Vagina (tissue), 2 donors: ENCODE measurements at regions not wholly inside any gene's neighbourhood (a gene's known extent, or its start where the extent isn't known, plus 50 kb on each side); places are given as distances from the start of the nearest gene placed in this dataset.

Source experiments
- CTCF ChIP-seq, 3 experiments: fragments of 450-650 bp in 2 of 3; fragments of 200-600 bp in 1 of 3; sonication (generic) in 1 of 3; IDR thresholded peaks; one replicate each; pipeline ENCODE4 v1.5.1; 2017 to 2019; ENCODE audit warnings: antibody characterized with exemption in 3 of 3, mild to moderate bottlenecking in 2 of 3, moderate library complexity in 2 of 3
- POLR2A ChIP-seq, 2 donors: fragments of 450-650 bp; IDR thresholded peaks; one replicate each; pipeline ENCODE4 v1.6.1; 2017; ENCODE audit warnings: antibody characterized with exemption in 2 of 2, mild to moderate bottlenecking in 2 of 2, moderate library complexity in 2 of 2
- POLR2AphosphoS5 ChIP-seq, 2 donors: sonication (generic); formaldehyde crosslinking; IDR thresholded peaks; one replicate each; pipeline ENCODE4 v1.9.0; 2017; ENCODE audit warnings: antibody characterized with exemption in 2 of 2, mild to moderate bottlenecking in 2 of 2, low read depth in 1 of 2; ENCODE audit not compliant: insufficient read depth in 1 of 2

- no peak for TF ChIP-seq POLR2AphosphoS5 (IDR thresholded peaks at IDR 0.05; ENCODE audit: insufficient read depth in 1 of 2, low read depth in 1 of 2)
- no peak for TF ChIP-seq CTCF (IDR thresholded peaks at IDR 0.05)
- no peak for TF ChIP-seq POLR2A (IDR thresholded peaks at IDR 0.05)
These were observed 78.6 kb upstream of the THBS2 start for GRCh38 chr6:169332250-169332649.
